B cell (primary cell): ENCODE measurements at regions not wholly inside any gene's neighbourhood (a gene's known extent, or its start where the extent isn't known, plus 50 kb on each side); places are given as distances from the start of the nearest gene placed in this dataset.

ENCODE experiments used
- ATAC-seq: fragments of 200-7000 bp; cut with Tn5 transposase; one replicate; pipeline ENCODE4 v1.10.0; 2021; ENCODE audit warnings: low read depth, mild to moderate bottlenecking, moderate number of reproducible peaks, moderate library complexity
- CTCF ChIA-PET: fragments of 350-600 bp; sonication (Branson Sonifier 250); formaldehyde crosslinking; loops from one replicate; lab custom pipeline; 2021; ENCODE audit warnings: antibody characterized with exemption, inconsistent platforms; lab: Charles Lee
- POLR2A ChIA-PET: fragments of 350-600 bp; sonication (Branson Sonifier 250); formaldehyde crosslinking; loops from one replicate; lab custom pipeline; 2021; ENCODE audit warnings: antibody characterized with exemption; lab: Charles Lee
- DNase-seq: peaks from one replicate; pipeline ENCODE4 v3.0.0; 2013
- H2AFZ ChIP-seq: 2 replicates; pipeline ENCODE4 v1.6.1; 2012; ENCODE audit warnings: mild to moderate bottlenecking, low read depth, low read length; ENCODE audit not compliant: insufficient read depth, poor library complexity, severe bottlenecking
- H3K27ac ChIP-seq, 2 donors: 1 replicate in 1 of 2; 2 replicates in 1 of 2; pipeline ENCODE4 v1.5.1; 2012 to 2013; ENCODE audit warnings: low read length in 2 of 2, mild to moderate bottlenecking in 2 of 2, moderate library complexity in 1 of 2
- H3K27me3 ChIP-seq, 4 experiments: fragments of 200-600 bp in 1 of 4; sonication (generic) in 1 of 4; replicated peaks in 1 of 4; 1 replicate in 2 of 4; 2 replicates in 2 of 4; pipeline versions ENCODE4 v1.6.1 to v1.7.0; 2013 to 2016; ENCODE audit warnings: low read length in 3 of 4, mild to moderate bottlenecking in 2 of 4, mixed read lengths in 1 of 4, moderate library complexity in 1 of 4; ENCODE audit not compliant: insufficient read depth in 4 of 4, control insufficient read depth in 3 of 4; ENCODE audit errors: control extremely low read depth in 1 of 4
- H3K36me3 ChIP-seq, 2 experiments: replicated peaks in 1 of 2; 1 replicate in 1 of 2; 2 replicates in 1 of 2; pipeline versions ENCODE4 v1.6.1 to v1.7.1; 2013; ENCODE audit warnings: low read length in 1 of 2; ENCODE audit not compliant: insufficient read depth in 2 of 2, control insufficient read depth in 1 of 2; ENCODE audit errors: control extremely low read depth in 1 of 2, extremely low read depth in 1 of 2
- H3K4me1 ChIP-seq, 2 donors: fragments of 200-600 bp in 1 of 2; sonication (generic) in 1 of 2; 1 replicate in 1 of 2; 2 replicates in 1 of 2; pipeline versions ENCODE4 v1.5.1 to v1.6.1; 2013 to 2017; ENCODE audit warnings: low read length in 2 of 2; ENCODE audit not compliant: control insufficient read depth in 2 of 2, insufficient read depth in 2 of 2
- H3K4me2 ChIP-seq: replicated peaks from 2 replicates; pipeline ENCODE3; 2012; ENCODE audit warnings: mild to moderate bottlenecking, low read depth, low read length; ENCODE audit not compliant: poor library complexity, severe bottlenecking
- H3K4me3 ChIP-seq, 5 experiments: fragments of 200-600 bp in 1 of 5; sonication (generic) in 1 of 5; 1 replicate in 3 of 5; 2 replicates in 2 of 5; pipeline versions ENCODE4 v1.5.1 to v1.7.0; 2011 to 2016; ENCODE audit warnings: low read length in 4 of 5, mild to moderate bottlenecking in 4 of 5, low read depth in 2 of 5, control low read depth in 1 of 5, moderate library complexity in 1 of 5; ENCODE audit not compliant: insufficient read depth in 1 of 5; ENCODE audit errors: control extremely low read depth in 1 of 5, extremely low read depth in 1 of 5
- H3K79me2 ChIP-seq: fragments of 200-600 bp; sonication (generic); one replicate; pipeline ENCODE4 v1.6.0; 2016; ENCODE audit warnings: low read length; ENCODE audit not compliant: control insufficient read depth, insufficient read depth
- H3K9ac ChIP-seq: fragments of 200-600 bp; sonication (generic); 2 replicates; pipeline ENCODE4 v1.6.1; 2017; ENCODE audit warnings: mild to moderate bottlenecking, low read length, moderate library complexity
- H3K9me3 ChIP-seq, 3 donors: one replicate each; pipeline versions ENCODE4 v1.6.1 to v1.7.1; 2013; ENCODE audit warnings: low read length in 2 of 3; ENCODE audit not compliant: control insufficient read depth in 2 of 3, insufficient read depth in 1 of 3; ENCODE audit errors: control extremely low read depth in 1 of 3
- H4K20me1 ChIP-seq: 2 replicates; pipeline ENCODE4 v1.6.0; 2012; ENCODE audit warnings: mild to moderate bottlenecking, low read length; ENCODE audit not compliant: insufficient read depth, control insufficient read depth, poor library complexity, severe bottlenecking
- H3K27ac Mint-ChIP-seq: one replicate; pipeline ENCODE4 v1.8.0; 2021; ENCODE audit warnings: mixed read lengths
- H3K27me3 Mint-ChIP-seq: one replicate; pipeline ENCODE4 v1.8.0; 2021; ENCODE audit warnings: mixed read lengths
- H3K4me1 Mint-ChIP-seq: one replicate; pipeline ENCODE4 v1.8.0; 2021; ENCODE audit warnings: mixed read lengths
- H3K4me3 Mint-ChIP-seq: one replicate; pipeline ENCODE4 v1.8.0; 2021; ENCODE audit warnings: mixed read lengths
- H3K9me3 Mint-ChIP-seq: one replicate; pipeline ENCODE4 v1.8.0; 2022; ENCODE audit warnings: mixed read lengths; ENCODE audit not compliant: insufficient read depth
- EZH2 ChIP-seq: IDR thresholded peaks from 2 replicates; pipeline ENCODE4 v1.6.1; 2012; ENCODE audit warnings: borderline replicate concordance, low read depth, mild to moderate bottlenecking, moderate library complexity, low read length; ENCODE audit not compliant: insufficient read depth, poor library complexity, severe bottlenecking
- WGBS: methylation state at CpG from one replicate; pipeline ENCODE4 v1.1.5; 2013; ENCODE audit warnings: missing lambda C conversion rate; ENCODE audit not compliant: insufficient coverage; 5-methylcytosine and 5-hydroxymethylcytosine counted together
- intact Hi-C: fragments of 100-400 bp; cut with micrococcal nuclease; formaldehyde crosslinking; loops from one replicate; pipeline ENCODE4 v1.10.0; 2022
- TF ChIP-seq, protein P1 (sequence below): fragments of 200-600 bp; IDR thresholded peaks from one replicate; pipeline ENCODE4 v1.8.0; 2022; ENCODE audit warnings: antibody characterized with exemption, mild to moderate bottlenecking

- no peak for ATAC-seq
- Histone ChIP-seq H3K79me2 (no peaks in the 10 kb centered on the region), H3K4me2 (no peak overlapping the region), H3K36me3 (no peaks in the 10 kb centered on the region), H3K4me3 (no peak overlapping the region), H3K9ac (no peak overlapping the region), H3K9me3 (no peaks in the 10 kb centered on the region), H4K20me1 (no peaks in the 10 kb centered on the region), H3K27ac (no peak overlapping the region), H2AFZ (no peak overlapping the region), H3K27me3 (no peaks in the 10 kb centered on the region), H3K4me1 (peaks cover 0 to 4% of the 10 kb centered on the region in 2 donors)
- no peaks in the 10 kb centered on the region for H3K9me3 Mint-ChIP-seq
- H3K27ac Mint-ChIP-seq, result no peak overlapping the region
- no peaks in the 10 kb centered on the region for H3K27me3 Mint-ChIP-seq
- POLR2A ChIA-PET, result no interaction called here
- CTCF ChIA-PET, result no interaction called here
- TF ChIP-seq EZH2, result no peak
- TF ChIP-seq, protein P1, sequence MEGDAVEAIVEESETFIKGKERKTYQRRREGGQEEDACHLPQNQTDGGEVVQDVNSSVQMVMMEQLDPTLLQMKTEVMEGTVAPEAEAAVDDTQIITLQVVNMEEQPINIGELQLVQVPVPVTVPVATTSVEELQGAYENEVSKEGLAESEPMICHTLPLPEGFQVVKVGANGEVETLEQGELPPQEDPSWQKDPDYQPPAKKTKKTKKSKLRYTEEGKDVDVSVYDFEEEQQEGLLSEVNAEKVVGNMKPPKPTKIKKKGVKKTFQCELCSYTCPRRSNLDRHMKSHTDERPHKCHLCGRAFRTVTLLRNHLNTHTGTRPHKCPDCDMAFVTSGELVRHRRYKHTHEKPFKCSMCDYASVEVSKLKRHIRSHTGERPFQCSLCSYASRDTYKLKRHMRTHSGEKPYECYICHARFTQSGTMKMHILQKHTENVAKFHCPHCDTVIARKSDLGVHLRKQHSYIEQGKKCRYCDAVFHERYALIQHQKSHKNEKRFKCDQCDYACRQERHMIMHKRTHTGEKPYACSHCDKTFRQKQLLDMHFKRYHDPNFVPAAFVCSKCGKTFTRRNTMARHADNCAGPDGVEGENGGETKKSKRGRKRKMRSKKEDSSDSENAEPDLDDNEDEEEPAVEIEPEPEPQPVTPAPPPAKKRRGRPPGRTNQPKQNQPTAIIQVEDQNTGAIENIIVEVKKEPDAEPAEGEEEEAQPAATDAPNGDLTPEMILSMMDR, result no peak
- intact Hi-C loops, result no loop called here
- H3K4me3 Mint-ChIP-seq, result no peak overlapping the region
- peaks cover 3% of the 10 kb centered on the region for H3K4me1 Mint-ChIP-seq
- WGBS, result 80% methylated on average over 2 of the region's 3 CpGs
- no peak for DNase-seq
Observed at GRCh38 chr14:86299994-86300393, 770.0 kb downstream of the FLRT2 start.

- H3K27me3 Mint-ChIP-seq, result no peaks in the 10 kb centered on the region
- ChIA-PET CTCF (no interaction called here), POLR2A (no interaction called here)
- DNase-seq, result peak; percentile 3
- no peak overlapping the region for H3K4me3 Mint-ChIP-seq
- TF ChIP-seq, protein P1, result no peak
- no peak for TF ChIP-seq EZH2
- Histone ChIP-seq H3K4me1 (peaks cover 0 to 4% of the 10 kb centered on the region in 2 donors), H3K9ac (no peak overlapping the region), H2AFZ (no peak overlapping the region), H3K27me3 (no peaks in the 10 kb centered on the region), H4K20me1 (no peaks in the 10 kb centered on the region), H3K36me3 (no peaks in the 10 kb centered on the region), H3K9me3 (no peaks in the 10 kb centered on the region), H3K27ac (no peak overlapping the region), H3K79me2 (no peaks in the 10 kb centered on the region), H3K4me3 (no peak overlapping the region), H3K4me2 (no peak overlapping the region)
- peaks cover 3% of the 10 kb centered on the region for H3K4me1 Mint-ChIP-seq
- intact Hi-C loops, result no loop called here
- H3K9me3 Mint-ChIP-seq, result no peaks in the 10 kb centered on the region
- peak overlapping the region; percentile 53 for H3K27ac Mint-ChIP-seq
- WGBS, result no CpG with 5 or more reads among the region's 1 CpG
- no peak for ATAC-seq
Observed at GRCh38 chr14:86296173-86296572, 766.2 kb downstream of the FLRT2 start.
